ENCODE measurements at regions not wholly inside any gene's neighbourhood (a gene's known extent, or its start where the extent isn't known, plus 50 kb on each side); places are given as distances from the start of the nearest gene placed in this dataset.
"Not testable (repeated sequence)": the region's sequence is repeated elsewhere in the genome, so short reads cannot be mapped to it uniquely, and the experiment has no call there.

DNA sequence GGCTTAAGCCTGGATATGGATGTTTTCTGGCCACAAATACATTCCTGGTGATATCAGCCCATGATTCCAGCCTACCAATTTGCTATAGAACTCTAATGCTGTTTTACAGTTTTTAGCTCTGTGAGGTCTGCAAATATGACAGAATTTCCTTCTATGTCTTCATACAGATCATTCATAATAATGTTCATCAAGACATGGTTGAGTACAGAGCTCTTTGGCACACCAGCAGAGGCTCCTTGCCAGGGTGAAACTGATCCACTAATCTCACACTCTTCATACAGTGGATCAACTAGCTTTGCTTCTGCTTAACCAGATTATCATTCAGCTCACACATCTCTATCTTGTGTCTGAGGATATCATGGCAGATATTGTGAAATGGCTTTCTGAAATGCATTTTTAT lies 672.1 kb downstream of the STK39 start:
- DNase-seq (no peak), ATAC-seq (ENCODE audit: poor library complexity) (no peak)
- intact Hi-C loops (cut with DNase I, micrococcal nuclease), result no loop called here
- H3K36me3 Mint-ChIP-seq (ENCODE audit: low read depth), result no peaks in the 10 kb centered on the region
- Histone ChIP-seq H3K27me3 (ENCODE audit: control insufficient read depth in 1 of 2, insufficient read depth in 2 of 2, low read length in 2 of 2) (no peaks in the 10 kb centered on the region), H3K4me1 (ENCODE audit: insufficient read depth, low read length) (no peaks in the 10 kb centered on the region), H3K36me3 (ENCODE audit: insufficient read depth, low read length) (no peaks in the 10 kb centered on the region), H3K27ac (ENCODE audit: low read depth in 1 of 2, low read length in 2 of 2) (no peak overlapping the region), H3K9me3 (ENCODE audit: control insufficient read depth in 1 of 2, insufficient read depth in 1 of 2, low read length in 2 of 2) (no peaks in the 10 kb centered on the region), H3K4me3 (ENCODE audit: low read length) (no peak overlapping the region)
- H3K4me3 Mint-ChIP-seq, result no peak overlapping the region
- POLR2A ChIA-PET, result no interaction called here
- TF ChIP-seq, protein P1, sequence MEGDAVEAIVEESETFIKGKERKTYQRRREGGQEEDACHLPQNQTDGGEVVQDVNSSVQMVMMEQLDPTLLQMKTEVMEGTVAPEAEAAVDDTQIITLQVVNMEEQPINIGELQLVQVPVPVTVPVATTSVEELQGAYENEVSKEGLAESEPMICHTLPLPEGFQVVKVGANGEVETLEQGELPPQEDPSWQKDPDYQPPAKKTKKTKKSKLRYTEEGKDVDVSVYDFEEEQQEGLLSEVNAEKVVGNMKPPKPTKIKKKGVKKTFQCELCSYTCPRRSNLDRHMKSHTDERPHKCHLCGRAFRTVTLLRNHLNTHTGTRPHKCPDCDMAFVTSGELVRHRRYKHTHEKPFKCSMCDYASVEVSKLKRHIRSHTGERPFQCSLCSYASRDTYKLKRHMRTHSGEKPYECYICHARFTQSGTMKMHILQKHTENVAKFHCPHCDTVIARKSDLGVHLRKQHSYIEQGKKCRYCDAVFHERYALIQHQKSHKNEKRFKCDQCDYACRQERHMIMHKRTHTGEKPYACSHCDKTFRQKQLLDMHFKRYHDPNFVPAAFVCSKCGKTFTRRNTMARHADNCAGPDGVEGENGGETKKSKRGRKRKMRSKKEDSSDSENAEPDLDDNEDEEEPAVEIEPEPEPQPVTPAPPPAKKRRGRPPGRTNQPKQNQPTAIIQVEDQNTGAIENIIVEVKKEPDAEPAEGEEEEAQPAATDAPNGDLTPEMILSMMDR (IDR thresholded peaks at IDR 0.05), result no peak
- no peaks in the 10 kb centered on the region for H3K27me3 Mint-ChIP-seq
- no peak overlapping the region for H3K27ac Mint-ChIP-seq
- no peaks in the 10 kb centered on the region for H3K4me1 Mint-ChIP-seq (ENCODE audit: low read depth)
- CTCF ChIA-PET, result no interaction called here
- H3K9me3 Mint-ChIP-seq, result peaks cover 4% of the 10 kb centered on the region

GRCh38 chr2:167572883-167573619 lies 674.3 kb downstream of the STK39 start:
- CTCF ChIA-PET, result no interaction called here

DNA sequence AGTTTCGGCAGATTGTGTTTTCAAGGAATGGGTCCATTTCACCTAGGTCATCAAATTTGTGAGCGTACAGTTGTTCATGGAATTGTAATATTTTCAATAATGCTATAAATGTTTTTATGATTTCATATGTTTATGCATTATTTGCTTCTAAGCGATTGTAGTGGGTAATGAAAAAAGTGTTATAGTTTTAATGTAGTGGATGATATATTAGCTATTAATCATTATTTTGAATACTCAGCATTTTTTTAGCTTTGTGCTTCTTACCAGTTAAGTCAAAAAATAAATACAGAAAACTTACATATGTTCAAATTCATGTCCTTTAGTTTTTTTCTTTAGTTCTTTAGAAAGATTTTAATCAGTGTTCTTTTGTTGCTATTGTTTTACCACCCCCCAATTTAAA lies 677.0 kb downstream of the STK39 start:
- CTCF ChIA-PET, result no interaction called here

More at GRCh38 chr2:167572883-167573619, 674.3 kb downstream of the STK39 start:
- H3K36me3 ChIP-seq (ENCODE audit: insufficient read depth, low read length), result no peaks in the 10 kb centered on the region
- no peak overlapping the region for H3K27ac ChIP-seq (ENCODE audit: low read depth in 1 of 2, low read length in 2 of 2)
- H3K4me1 Mint-ChIP-seq (ENCODE audit: low read depth), result no peaks in the 10 kb centered on the region
- H3K36me3 Mint-ChIP-seq (ENCODE audit: low read depth), result no peaks in the 10 kb centered on the region
- no peaks in the 10 kb centered on the region for H3K27me3 ChIP-seq (ENCODE audit: control insufficient read depth in 1 of 2, insufficient read depth in 2 of 2, low read length in 2 of 2)
- intact Hi-C loops (cut with DNase I, micrococcal nuclease), result no loop called here
- no peak overlapping the region for H3K4me3 Mint-ChIP-seq
- TF ChIP-seq, protein P1 (IDR thresholded peaks at IDR 0.05), result no peak
- H3K9me3 ChIP-seq (ENCODE audit: control insufficient read depth in 1 of 2, insufficient read depth in 1 of 2, low read length in 2 of 2), result no peaks in the 10 kb centered on the region
- POLR2A ChIA-PET, result no interaction called here
- H3K9me3 Mint-ChIP-seq, result peaks cover 8% of the 10 kb centered on the region
- ATAC-seq (ENCODE audit: poor library complexity) (no peak), DNase-seq (no peak)
- H3K4me3 ChIP-seq (ENCODE audit: low read length), result no peak overlapping the region
- H3K4me1 ChIP-seq (ENCODE audit: insufficient read depth, low read length), result no peaks in the 10 kb centered on the region
- H3K27me3 Mint-ChIP-seq, result no peaks in the 10 kb centered on the region
- H3K27ac Mint-ChIP-seq, result no peak overlapping the region

DNA sequence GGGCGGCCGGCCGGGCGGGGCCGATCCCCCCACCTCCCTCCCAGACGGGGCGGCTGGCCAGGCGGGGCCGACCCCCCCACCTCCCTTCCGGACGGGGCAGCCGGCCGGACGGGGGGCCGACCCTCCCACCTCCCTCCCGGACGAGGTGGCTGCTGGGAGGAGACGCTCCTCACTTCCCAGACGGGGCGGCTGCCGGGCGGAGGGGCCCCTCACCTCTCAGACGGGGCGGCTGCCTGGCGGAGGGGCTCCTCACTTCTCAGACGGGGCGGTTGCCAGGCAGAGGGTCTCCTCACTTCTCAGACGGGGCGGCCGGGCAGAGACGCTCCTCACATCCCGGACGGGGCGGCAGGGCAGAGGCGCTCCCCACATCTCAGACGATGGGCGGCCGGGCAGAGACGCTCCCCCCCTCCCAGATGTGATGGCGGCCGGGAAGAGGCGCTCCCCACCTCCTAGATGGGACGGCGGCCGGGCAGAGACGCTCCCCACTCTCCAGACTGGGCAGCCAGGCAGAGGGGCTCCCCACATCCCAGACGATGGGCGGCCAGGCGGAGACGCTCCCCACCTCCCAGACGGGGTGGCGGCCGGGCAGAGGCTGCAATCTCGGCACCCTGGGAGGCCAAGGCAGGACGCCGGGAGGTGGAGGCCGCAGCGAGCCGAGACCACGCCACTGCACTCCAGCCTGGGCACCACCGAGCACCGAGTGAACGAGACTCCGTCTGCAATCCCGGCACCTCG lies 675.8 kb downstream of the XIRP2 start:
- H3K27ac Mint-ChIP-seq; POLR2A ChIA-PET; CTCF ChIA-PET; H3K4me3 ChIP-seq (ENCODE audit: low read length); H3K4me1 Mint-ChIP-seq (ENCODE audit: low read depth); H3K36me3 ChIP-seq (ENCODE audit: insufficient read depth, low read length); DNase-seq; H3K4me3 Mint-ChIP-seq; H3K9me3 ChIP-seq (ENCODE audit: control insufficient read depth in 1 of 2, insufficient read depth in 1 of 2, low read length in 2 of 2); H3K4me1 ChIP-seq (ENCODE audit: insufficient read depth, low read length); H3K36me3 Mint-ChIP-seq (ENCODE audit: low read depth); ATAC-seq (ENCODE audit: poor library complexity); H3K27me3 Mint-ChIP-seq; H3K27me3 ChIP-seq (ENCODE audit: control insufficient read depth in 1 of 2, insufficient read depth in 2 of 2, low read length in 2 of 2); H3K27ac ChIP-seq (ENCODE audit: low read depth in 1 of 2, low read length in 2 of 2); H3K9me3 Mint-ChIP-seq; intact Hi-C loops (cut with DNase I, micrococcal nuclease): not testable (repeated sequence)

More for the DNA sequence above, 677.0 kb downstream of the STK39 start:
- intact Hi-C loops (cut with DNase I, micrococcal nuclease), result no loop called here
- POLR2A ChIA-PET, result no interaction called here
- Mint-ChIP-seq H3K36me3 (ENCODE audit: low read depth) (no peaks in the 10 kb centered on the region), H3K27ac (no peak overlapping the region), H3K27me3 (no peaks in the 10 kb centered on the region), H3K9me3 (peaks cover 8% of the 10 kb centered on the region), H3K4me3 (no peak overlapping the region), H3K4me1 (ENCODE audit: low read depth) (no peaks in the 10 kb centered on the region)
- TF ChIP-seq, protein P1 (IDR thresholded peaks at IDR 0.05), result no peak
- ATAC-seq (ENCODE audit: poor library complexity) (no peak), DNase-seq (no peak)
- Histone ChIP-seq H3K36me3 (ENCODE audit: insufficient read depth, low read length) (no peaks in the 10 kb centered on the region), H3K4me1 (ENCODE audit: insufficient read depth, low read length) (no peaks in the 10 kb centered on the region), H3K27me3 (ENCODE audit: control insufficient read depth in 1 of 2, insufficient read depth in 2 of 2, low read length in 2 of 2) (no peaks in the 10 kb centered on the region), H3K4me3 (ENCODE audit: low read length) (no peak overlapping the region), H3K9me3 (ENCODE audit: control insufficient read depth in 1 of 2, insufficient read depth in 1 of 2, low read length in 2 of 2) (no peaks in the 10 kb centered on the region), H3K27ac (ENCODE audit: low read depth in 1 of 2, low read length in 2 of 2) (no peak overlapping the region)

GRCh38 chr2:167558272-167558991 lies 670.2 kb downstream of the XIRP2 start:
- H3K4me1 Mint-ChIP-seq (ENCODE audit: low read depth); POLR2A ChIA-PET; H3K27me3 ChIP-seq (ENCODE audit: control insufficient read depth in 1 of 2, insufficient read depth in 2 of 2, low read length in 2 of 2); H3K4me3 Mint-ChIP-seq; H3K27me3 Mint-ChIP-seq; H3K27ac ChIP-seq (ENCODE audit: low read depth in 1 of 2, low read length in 2 of 2); DNase-seq; H3K4me3 ChIP-seq (ENCODE audit: low read length); CTCF ChIA-PET; H3K36me3 Mint-ChIP-seq (ENCODE audit: low read depth); intact Hi-C loops (cut with DNase I, micrococcal nuclease); H3K36me3 ChIP-seq (ENCODE audit: insufficient read depth, low read length); H3K4me1 ChIP-seq (ENCODE audit: insufficient read depth, low read length); H3K27ac Mint-ChIP-seq; H3K9me3 ChIP-seq (ENCODE audit: control insufficient read depth in 1 of 2, insufficient read depth in 1 of 2, low read length in 2 of 2); ATAC-seq (ENCODE audit: poor library complexity); H3K9me3 Mint-ChIP-seq: not testable (repeated sequence)

All from CD4-positive, alpha-beta T cell (primary cell).